Esophagus squamous epithelium (tissue), 4 donors: ENCODE measurements at regions not wholly inside any gene's neighbourhood (a gene's known extent, or its start where the extent isn't known, plus 50 kb on each side); places are given as distances from the start of the nearest gene placed in this dataset.

Source experiments
- CTCF ChIP-seq, 6 experiments: fragments of 450-650 bp in 4 of 6; fragments of 200-600 bp in 2 of 6; sonication (generic) in 2 of 6; IDR thresholded peaks; one replicate each; pipeline ENCODE4 v1.5.1; 2016 to 2019; ENCODE audit warnings: antibody characterized with exemption in 6 of 6, mild to moderate bottlenecking in 4 of 6, moderate library complexity in 4 of 6
- POLR2A ChIP-seq, 4 donors: fragments of 450-650 bp; IDR thresholded peaks; one replicate each; pipeline ENCODE4 v1.6.1; 2017; ENCODE audit warnings: antibody characterized with exemption in 4 of 4, mild to moderate bottlenecking in 4 of 4, moderate library complexity in 3 of 4

GRCh38 chr12:91307957-91308670 lies 125.5 kb upstream of the DCN start:
- TF ChIP-seq CTCF (IDR thresholded peaks at IDR 0.05), result no peak
- no peak for TF ChIP-seq POLR2A (IDR thresholded peaks at IDR 0.05)
